HepG2 (cell line): ENCODE measurements at regions not wholly inside any gene's neighbourhood (a gene's known extent, or its start where the extent isn't known, plus 50 kb on each side); places are given as distances from the start of the nearest gene placed in this dataset.

ENCODE experiments used
- FOSL1 ChIP-seq: sonication (generic); formaldehyde crosslinking; IDR thresholded peaks from 2 replicates; pipeline ENCODE4 v1.9.0; 2021; ENCODE audit warnings: missing genetic modification reagents, borderline replicate concordance
- FOXA1 ChIP-seq, 2 experiments: fragments of 450-650 bp in 1 of 2; sonication (generic) in 1 of 2; formaldehyde crosslinking in 1 of 2; IDR thresholded peaks; 2 replicates each; pipeline versions ENCODE4 v1.4.0 to v1.6.1; 2016 to 2020; ENCODE audit warnings: missing genetic modification reagents in 1 of 2
- MLX ChIP-seq: IDR thresholded peaks from 2 replicates; pipeline ENCODE4 v1.6.1; 2016
- NCOA5 ChIP-seq: sonication (generic); formaldehyde crosslinking; IDR thresholded peaks from 2 replicates; pipeline ENCODE4 v1.4.0; 2020; ENCODE audit warnings: missing genetic modification reagents
- POLR2AphosphoS2 ChIP-seq: IDR thresholded peaks from 2 replicates; pipeline ENCODE4 v1.6.1; 2011; ENCODE audit warnings: low read depth, low read length, improper control_type of control experiment
- ZNF496 ChIP-seq: sonication (generic); formaldehyde crosslinking; IDR thresholded peaks from 2 replicates; pipeline ENCODE4 v1.8.1; 2023; ENCODE audit warnings: mild to moderate bottlenecking, moderate library complexity, missing genetic modification reagents; ENCODE audit not compliant: insufficient replicate concordance
- ZNF674 ChIP-seq: sonication (generic); formaldehyde crosslinking; IDR thresholded peaks from 2 replicates; pipeline ENCODE4 v1.5.0; 2020; ENCODE audit warnings: low read depth, mild to moderate bottlenecking, missing genetic modification reagents
- TF ChIP-seq, protein P1 (sequence below): sonication (generic); formaldehyde crosslinking; IDR thresholded peaks from 2 replicates; pipeline ENCODE4 v1.4.0; 2020; ENCODE audit warnings: missing genetic modification reagents

GRCh38 chr1:164064501-164064900 lies 494.5 kb upstream of the PBX1 start:
- TF ChIP-seq ZNF496 (CRISPR knock-in tag) (no peak), NCOA5 (CRISPR knock-in tag) (no peak), MLX (CRISPR knock-in tag) (no peak), FOSL1 (CRISPR knock-in tag) (no peak), FOXA1 (IDR thresholded peaks at IDR 0.05) (no peak), FOXA1 (CRISPR knock-in tag; IDR thresholded peaks at IDR 0.05) (no peak), ZNF674 (CRISPR knock-in tag) (no peak), POLR2AphosphoS2 (no peak)
- TF ChIP-seq, protein P1, sequence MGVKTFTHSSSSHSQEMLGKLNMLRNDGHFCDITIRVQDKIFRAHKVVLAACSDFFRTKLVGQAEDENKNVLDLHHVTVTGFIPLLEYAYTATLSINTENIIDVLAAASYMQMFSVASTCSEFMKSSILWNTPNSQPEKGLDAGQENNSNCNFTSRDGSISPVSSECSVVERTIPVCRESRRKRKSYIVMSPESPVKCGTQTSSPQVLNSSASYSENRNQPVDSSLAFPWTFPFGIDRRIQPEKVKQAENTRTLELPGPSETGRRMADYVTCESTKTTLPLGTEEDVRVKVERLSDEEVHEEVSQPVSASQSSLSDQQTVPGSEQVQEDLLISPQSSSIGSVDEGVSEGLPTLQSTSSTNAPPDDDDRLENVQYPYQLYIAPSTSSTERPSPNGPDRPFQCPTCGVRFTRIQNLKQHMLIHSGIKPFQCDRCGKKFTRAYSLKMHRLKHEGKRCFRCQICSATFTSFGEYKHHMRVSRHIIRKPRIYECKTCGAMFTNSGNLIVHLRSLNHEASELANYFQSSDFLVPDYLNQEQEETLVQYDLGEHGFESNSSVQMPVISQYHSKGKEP (CRISPR knock-in tag), result no peak
